ENCODE measurements at regions not wholly inside any gene's neighbourhood (a gene's known extent, or its start where the extent isn't known, plus 50 kb on each side); places are given as distances from the start of the nearest gene placed in this dataset.

GRCh38 chr6:140915103-140915502 lies 1217.6 kb upstream of the GJE1 start:
- no peak for DNase-seq (ENCODE audit: low spot score in 2 of 2)
- 17% methylated on average over 1 of the region's 1 CpG for WGBS
- Histone ChIP-seq H3K4me3 (no peak overlapping the region), H3K4me1 (no peaks in the 10 kb centered on the region), H3K27ac (no peak overlapping the region), H3K9me3 (no peaks in the 10 kb centered on the region), H3K36me3 (no peaks in the 10 kb centered on the region), H3K27me3 (no peaks in the 10 kb centered on the region)
- TF ChIP-seq POLR2AphosphoS5 (IDR thresholded peaks at IDR 0.05) (no peak), POLR2A (IDR thresholded peaks at IDR 0.05) (no peak), EP300 (IDR thresholded peaks at IDR 0.05) (no peak), CTCF (IDR thresholded peaks at IDR 0.05) (no peak)

GRCh38 chr6:140912686-140913085 lies 1220.0 kb upstream of the GJE1 start:
- Histone ChIP-seq H3K9me3 (no peaks in the 10 kb centered on the region), H3K36me3 (no peaks in the 10 kb centered on the region), H3K27ac (no peak overlapping the region), H3K4me1 (no peaks in the 10 kb centered on the region), H3K4me3 (no peak overlapping the region), H3K27me3 (no peaks in the 10 kb centered on the region)
- WGBS = 55% methylated on average over 3 of the region's 3 CpGs
- DNase-seq (ENCODE audit: low spot score in 2 of 2) = no peak
- TF ChIP-seq POLR2A (IDR thresholded peaks at IDR 0.05) (no peak), CTCF (IDR thresholded peaks at IDR 0.05) (no peak), EP300 (IDR thresholded peaks at IDR 0.05) (no peak), POLR2AphosphoS5 (IDR thresholded peaks at IDR 0.05) (no peak)

- 79% methylated on average over 1 of the region's 1 CpG for WGBS
Measured at GRCh38 chr6:140909625-140910024, 1223.1 kb upstream of the GJE1 start.

GRCh38 chr6:140909156-140909555 lies 1223.6 kb upstream of the GJE1 start:
- no peaks in the 10 kb centered on the region for H3K9me3 ChIP-seq
- no peaks in the 10 kb centered on the region for H3K36me3 ChIP-seq
- no peak for TF ChIP-seq CTCF (IDR thresholded peaks at IDR 0.05)
- no peak for TF ChIP-seq POLR2AphosphoS5 (IDR thresholded peaks at IDR 0.05)
- no peak for TF ChIP-seq EP300 (IDR thresholded peaks at IDR 0.05)
- no peak for TF ChIP-seq POLR2A (IDR thresholded peaks at IDR 0.05)
- DNase-seq (ENCODE audit: low spot score in 2 of 2) = no peak
- no peak overlapping the region for H3K27ac ChIP-seq
- H3K4me1 ChIP-seq = no peaks in the 10 kb centered on the region
- no peak overlapping the region for H3K4me3 ChIP-seq
- no peaks in the 10 kb centered on the region for H3K27me3 ChIP-seq

More at GRCh38 chr6:140909625-140910024, 1223.1 kb upstream of the GJE1 start:
- Histone ChIP-seq H3K4me1 (no peaks in the 10 kb centered on the region), H3K4me3 (no peak overlapping the region), H3K9me3 (no peaks in the 10 kb centered on the region), H3K27me3 (no peaks in the 10 kb centered on the region), H3K36me3 (no peaks in the 10 kb centered on the region), H3K27ac (no peak overlapping the region)
- no peak for DNase-seq (ENCODE audit: low spot score in 2 of 2)
- TF ChIP-seq CTCF (IDR thresholded peaks at IDR 0.05) = no peak
- no peak for TF ChIP-seq EP300 (IDR thresholded peaks at IDR 0.05)
- no peak for TF ChIP-seq POLR2AphosphoS5 (IDR thresholded peaks at IDR 0.05)
- no peak for TF ChIP-seq POLR2A (IDR thresholded peaks at IDR 0.05)

GRCh38 chr6:140908505-140908904 lies 1224.2 kb upstream of the GJE1 start:
- H3K27ac ChIP-seq = no peak overlapping the region
- DNase-seq (ENCODE audit: low spot score in 2 of 2) = no peak
- no peaks in the 10 kb centered on the region for H3K27me3 ChIP-seq
- no peaks in the 10 kb centered on the region for H3K9me3 ChIP-seq
- TF ChIP-seq POLR2A (IDR thresholded peaks at IDR 0.05) = no peak
- no peak for TF ChIP-seq POLR2AphosphoS5 (IDR thresholded peaks at IDR 0.05)
- no peak for TF ChIP-seq CTCF (IDR thresholded peaks at IDR 0.05)
- no peak for TF ChIP-seq EP300 (IDR thresholded peaks at IDR 0.05)
- H3K4me3 ChIP-seq = no peak overlapping the region
- no peaks in the 10 kb centered on the region for H3K4me1 ChIP-seq
- H3K36me3 ChIP-seq = no peaks in the 10 kb centered on the region
